Cortex of kidney (tissue), 1 donor: ENCODE measurements at regions not wholly inside any gene's neighbourhood (a gene's known extent, or its start where the extent isn't known, plus 50 kb on each side); places are given as distances from the start of the nearest gene placed in this dataset.
"Not testable (repeated sequence)": the region's sequence is repeated elsewhere in the genome, so short reads cannot be mapped to it uniquely, and the experiment has no call there.

Source experiments
- DNase-seq: peaks from one replicate; lab custom pipeline; 2025; lab: John Stamatoyannopoulos, UW

DNA sequence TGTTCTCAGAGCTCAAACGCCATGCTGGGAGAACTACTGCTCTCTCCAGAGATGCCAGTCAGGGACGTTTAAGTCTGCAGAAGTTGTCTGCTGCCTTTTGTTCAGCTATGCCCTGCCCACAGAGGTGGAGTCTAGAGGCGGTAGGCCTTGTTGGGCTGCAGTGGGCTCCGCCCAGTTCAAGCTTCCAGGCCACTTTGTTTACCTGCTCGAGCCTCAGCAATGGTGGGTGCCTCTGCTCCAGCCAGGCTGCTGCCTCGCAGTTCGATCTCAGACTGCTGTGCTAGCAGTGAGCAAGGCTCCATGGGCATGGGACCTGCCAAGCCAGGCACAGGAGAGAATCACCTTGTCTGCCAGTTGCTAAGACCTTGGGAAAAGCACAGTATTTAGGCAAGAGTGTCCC is 869.3 kb downstream of the TMTC2 start:
- DNase-seq = not testable (repeated sequence)

GRCh38 chr12:83541446-83541845 is 854.7 kb downstream of the TMTC2 start:
- DNase-seq = no peak

DNA sequence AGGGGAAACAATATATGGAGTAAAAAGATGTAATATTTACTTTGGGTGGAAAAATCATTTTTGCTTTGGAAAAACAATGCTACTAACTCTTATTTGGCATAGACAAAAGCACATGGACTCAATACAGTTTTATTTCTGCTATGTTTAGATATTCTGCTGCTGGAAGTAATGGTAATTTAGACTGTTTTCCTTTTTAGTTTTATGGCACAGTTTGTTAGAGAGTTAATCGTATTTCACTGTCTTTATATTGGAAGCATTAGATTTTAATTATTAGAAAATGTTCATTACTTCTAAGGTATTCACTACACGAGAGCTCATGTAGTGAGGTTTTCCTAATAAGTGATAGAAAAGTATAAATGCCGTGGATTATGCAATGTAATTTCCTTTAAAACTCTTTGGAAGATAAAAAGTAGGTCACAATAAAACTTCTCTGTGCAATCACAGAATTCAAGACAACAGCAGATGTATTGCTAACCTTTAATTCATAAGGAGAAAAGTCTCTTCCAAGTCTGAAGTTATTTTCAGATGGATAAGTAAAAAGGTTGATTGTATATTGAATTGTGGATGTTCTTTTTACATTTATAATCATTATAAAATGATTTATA is 851.8 kb downstream of the TMTC2 start:
- no peak for DNase-seq

DNA sequence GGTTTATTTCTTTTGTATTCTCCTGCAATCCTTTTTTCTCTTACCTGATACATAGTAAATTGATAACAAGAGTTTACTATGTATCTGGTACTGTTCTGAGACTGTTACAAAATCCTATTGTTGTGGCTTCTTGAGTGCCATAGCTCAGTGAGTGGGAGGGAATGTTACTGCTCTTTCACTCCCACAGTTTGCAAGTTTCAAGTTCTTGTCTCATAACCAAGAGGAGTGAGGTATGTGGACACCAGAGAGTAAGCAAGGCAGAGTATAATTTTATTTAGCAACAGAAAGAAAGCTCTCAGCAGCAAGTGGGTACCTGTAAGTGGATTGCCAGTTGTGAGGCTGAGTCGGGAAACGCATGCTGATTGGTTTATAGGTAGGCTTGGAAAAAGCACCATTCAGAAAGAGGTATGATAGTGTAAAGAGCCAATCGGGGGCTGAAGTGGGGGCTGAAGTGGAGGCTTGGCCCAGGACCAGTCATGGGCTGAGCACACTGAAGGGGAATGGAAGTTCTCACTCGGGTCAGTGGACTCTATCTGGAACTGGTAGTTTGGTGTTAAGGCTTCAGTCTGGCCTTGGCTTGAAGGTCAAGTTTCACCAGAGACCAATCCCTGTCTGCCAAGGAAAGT is 850.8 kb downstream of the TMTC2 start:
- DNase-seq = no peak

DNA sequence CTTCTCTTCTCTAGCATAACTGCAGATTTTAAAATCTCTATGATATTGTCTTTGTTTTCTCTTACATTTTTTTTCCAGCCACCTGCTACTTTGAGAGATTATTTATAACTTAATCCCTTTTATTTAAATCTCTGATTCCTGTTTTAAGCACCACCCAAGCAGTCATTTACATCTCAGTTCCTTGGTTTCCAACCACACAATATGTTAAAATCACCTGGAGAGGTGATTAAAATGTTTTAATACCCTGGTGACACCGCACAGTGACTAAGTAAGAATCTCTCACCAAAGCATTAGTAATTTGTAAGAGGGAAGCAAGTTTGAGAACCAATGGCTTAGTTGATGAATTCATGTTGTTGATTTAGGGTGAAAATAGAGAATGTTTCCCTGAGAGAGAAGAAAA is 849.8 kb downstream of the TMTC2 start:
- DNase-seq = no peak

DNA sequence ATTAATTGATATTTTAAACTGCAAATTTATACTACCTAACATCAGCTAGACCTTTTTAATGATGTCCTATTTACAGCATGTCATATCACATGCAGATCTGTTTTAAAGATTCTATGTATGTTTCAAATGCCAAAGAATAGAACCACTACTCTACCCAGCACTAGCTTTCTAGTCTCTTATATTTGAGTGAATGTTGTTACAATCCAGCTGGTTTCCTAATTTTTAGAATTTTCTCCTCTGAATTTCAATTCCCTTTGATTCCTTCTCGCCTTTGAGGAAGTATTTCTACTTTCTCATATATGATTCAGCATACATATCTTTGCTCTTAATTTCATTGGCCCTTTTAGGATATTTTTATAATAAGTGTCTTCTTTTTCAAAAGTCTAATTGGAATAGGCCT is 841.9 kb downstream of the TMTC2 start:
- no peak for DNase-seq

DNA sequence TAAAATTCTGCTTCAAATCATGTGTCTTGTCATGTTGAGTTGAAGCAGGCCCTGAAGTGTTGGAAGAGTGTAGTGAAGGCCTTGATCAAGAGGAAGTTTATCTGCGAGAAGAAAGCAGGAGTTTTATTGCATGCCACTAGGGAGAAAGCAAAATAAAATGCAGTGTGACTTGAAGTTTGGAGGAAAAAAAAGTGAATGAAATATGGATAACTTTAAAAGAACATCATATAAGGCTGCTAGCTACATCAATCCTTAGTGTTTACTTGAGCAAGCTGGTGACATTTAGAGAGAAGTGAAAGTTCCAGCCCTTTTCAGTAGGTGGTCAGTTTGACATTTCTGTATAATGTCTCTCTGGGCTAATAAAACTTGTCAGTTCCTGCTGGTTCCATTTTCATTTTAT is 841.1 kb downstream of the TMTC2 start:
- DNase-seq = no peak

DNA sequence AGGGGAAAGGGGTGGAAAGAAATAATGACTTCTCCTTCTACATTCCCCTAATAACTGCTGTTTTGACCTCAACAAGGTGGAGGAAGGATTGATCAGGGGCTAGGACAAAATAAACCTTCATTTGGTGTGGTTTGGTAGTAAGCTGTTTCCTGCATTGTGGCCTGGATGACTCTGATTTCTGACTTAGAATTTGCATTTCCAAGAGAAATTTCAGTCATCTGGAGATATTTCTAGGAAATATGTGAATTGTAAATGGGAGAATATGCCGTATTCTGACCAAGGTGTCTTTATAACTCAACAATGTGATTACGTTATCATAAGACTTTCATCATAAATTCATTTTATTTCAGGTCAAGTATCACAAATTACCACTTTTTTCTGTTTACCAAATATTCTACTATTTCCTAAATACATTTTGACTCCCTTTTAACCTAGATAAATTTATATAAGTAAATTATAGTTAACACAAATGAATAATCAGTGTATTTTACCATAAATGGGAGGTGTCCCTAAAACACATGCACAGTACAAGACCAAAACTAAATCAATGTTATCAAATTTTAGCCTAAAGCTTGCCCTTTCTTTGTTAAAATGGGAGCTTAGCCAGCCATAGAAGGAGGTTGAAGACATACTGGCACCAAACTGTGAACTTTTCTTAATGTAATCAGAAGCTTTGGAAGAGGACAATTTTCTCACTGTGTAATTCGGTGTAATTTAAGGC is 828.8 kb downstream of the TMTC2 start:
- DNase-seq = no peak

GRCh38 chr12:83514372-83514771 is 827.7 kb downstream of the TMTC2 start:
- DNase-seq = no peak

GRCh38 chr12:83506841-83507240 is 820.1 kb downstream of the TMTC2 start:
- DNase-seq = no peak

DNA sequence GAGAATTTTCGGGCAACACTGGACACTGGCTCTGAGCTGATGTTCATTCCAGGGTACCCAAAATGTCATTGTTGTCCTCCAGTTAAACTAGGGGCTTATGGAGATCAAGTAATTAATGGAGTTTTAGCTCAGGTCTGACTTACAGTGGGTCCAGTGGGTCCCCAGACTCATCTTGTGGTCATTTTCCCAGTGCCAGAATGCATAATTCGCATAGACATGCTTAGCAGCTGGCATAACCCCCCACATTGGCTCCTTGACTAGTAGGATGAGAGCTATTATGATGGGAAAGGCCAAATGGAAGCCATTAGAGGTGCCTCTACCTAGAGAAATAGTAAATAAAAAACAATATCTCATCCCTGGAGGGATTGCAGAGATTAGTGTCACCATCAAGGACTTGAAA is 818.9 kb downstream of the TMTC2 start:
- DNase-seq = no peak

DNA sequence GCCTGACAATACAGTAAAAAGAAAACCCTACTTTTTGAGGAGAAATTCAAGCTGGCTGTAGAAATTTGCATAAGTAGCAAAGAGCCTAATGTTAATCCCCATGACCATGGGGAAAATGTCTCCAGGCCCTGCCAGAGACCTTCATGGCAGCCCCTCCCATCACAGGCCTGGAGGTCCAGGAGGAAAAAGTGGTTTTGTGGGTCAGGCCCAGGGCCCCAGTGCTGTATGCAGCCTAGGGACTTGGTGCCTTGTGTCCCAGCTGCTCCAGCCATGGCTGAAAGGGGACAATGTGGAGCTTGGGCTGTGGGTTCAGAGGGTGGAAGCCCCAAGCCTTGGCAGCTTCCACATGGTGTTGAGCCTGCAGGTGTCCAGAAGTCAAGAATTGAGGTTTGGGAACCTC is 813.2 kb downstream of the TMTC2 start:
- not testable (repeated sequence) for DNase-seq

DNA sequence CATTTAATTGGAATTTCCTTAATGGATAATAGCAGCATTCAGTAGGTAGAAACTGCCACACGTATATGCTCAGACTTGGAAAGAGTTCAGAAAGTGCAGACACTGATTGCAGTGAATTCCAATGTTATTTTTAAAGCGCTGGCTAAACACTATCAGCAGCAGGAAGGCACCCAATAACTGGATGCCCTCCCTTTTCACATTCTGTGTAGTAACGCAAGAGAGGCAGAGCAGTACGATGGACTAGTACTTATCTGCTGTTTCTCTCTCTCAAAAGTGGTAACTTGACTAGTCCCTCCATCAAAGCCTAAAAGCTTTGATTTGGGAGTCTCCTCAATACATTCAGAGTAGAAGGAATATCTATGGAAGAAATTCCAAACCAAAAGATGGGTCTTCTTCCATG is 791.0 kb downstream of the TMTC2 start:
- DNase-seq = no peak

DNA sequence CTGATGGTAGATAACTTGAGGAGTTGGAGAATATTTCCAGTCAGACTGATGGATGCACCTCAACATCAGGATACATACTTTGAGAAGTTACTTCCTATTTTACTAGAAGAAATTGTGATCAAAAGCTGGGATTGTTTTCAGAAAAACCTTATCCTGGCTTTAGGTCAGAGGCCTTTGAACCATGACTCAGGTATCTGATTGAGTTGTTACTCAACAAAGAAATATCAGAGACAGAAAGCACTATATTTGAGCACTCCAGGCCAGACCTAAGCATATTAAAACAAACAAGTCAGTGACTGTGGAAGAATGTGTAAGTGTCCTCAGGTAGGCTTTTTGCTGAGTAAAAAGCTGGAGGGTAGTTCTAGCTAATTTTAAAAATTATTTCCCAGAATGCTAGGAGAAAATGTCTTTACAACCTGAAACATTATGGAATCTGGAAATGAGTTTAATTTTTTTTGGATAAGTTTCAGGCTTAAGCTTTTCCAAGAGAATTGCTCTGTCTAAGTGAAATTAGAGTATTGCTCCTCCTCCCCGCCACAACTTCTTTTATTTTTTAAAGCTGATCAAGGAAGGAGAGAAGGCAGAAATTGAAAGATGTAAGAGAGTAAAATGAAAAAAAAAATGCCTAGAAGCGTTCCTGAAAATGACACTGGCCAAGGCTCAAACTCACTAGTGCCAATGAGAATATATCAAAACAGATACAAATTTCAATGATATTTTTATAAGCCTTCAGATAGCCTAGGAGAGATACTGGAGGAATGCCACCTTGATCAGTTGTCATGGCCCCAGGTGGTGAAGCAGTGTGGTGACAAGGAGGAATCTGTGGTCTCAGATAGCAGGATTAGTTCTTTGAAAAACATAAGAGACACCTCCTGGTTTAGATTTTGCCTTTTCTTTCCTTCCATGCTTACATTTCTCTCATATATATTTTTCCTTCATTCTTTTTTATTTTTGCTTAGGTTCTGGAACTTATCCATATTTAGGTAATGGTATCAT is 790.3 kb downstream of the TMTC2 start:
- no peak for DNase-seq

DNA sequence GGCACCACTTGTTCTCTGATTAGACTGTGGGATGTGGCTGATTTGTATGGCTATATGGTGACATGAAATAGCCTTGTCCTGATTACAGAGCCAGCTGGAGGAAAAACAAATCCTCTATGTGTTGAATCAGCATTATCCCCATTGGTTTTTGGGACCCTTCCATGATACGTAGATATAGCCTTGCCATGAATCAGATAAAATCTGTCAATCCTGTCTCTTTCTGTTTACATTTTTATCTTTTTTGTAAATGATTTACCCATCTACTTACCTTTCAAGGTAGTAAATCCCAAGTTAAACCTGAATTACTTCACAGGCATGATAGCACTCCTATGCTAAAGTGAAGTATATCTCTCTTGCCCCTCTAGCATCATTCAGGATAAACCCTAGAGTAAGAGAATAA is 789.3 kb downstream of the TMTC2 start:
- no peak for DNase-seq

- no peak for DNase-seq
Observed at GRCh38 chr12:83474369-83474768, 787.7 kb downstream of the TMTC2 start.

GRCh38 chr12:83473408-83474095 is 786.8 kb downstream of the TMTC2 start:
- no peak for DNase-seq

DNA sequence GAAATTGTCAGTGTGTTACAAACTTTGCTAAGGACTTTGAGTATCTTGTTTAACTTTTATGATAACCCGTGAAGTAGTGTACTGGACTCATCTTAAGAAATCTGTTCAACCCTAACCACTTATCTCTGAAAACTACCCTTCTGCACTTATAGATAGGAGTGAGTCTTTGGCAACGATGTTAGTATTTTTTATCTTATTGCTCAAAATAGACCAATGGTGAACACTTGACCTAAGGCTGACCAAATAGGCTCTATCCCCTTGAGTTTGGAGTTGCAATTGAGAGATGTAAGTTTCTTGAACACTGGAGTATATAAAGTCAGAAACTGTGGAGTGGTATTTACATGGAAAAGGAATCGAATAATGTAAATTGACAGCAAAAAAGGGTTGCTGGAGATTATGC is 786.1 kb downstream of the TMTC2 start:
- no peak for DNase-seq

DNA sequence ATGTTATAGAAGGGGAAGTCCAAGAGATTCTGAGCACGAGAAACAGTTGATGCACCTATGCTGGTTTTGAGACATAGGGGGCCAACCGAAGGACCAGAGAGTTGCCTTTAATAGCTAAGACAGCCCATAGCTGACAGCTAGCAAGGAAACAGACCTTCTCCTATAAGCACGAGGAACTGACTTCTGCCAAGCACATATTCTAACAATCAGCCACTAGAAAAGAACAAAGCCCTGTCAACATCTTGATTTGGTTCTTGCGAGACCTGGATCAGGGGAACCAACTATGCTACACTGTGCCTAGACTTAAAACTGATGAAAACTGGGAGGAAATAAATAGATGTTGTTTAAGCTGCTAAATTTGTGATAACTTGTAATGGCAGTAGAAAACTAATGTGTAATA is 785.6 kb downstream of the TMTC2 start:
- no peak for DNase-seq

- no peak for DNase-seq
Observed at GRCh38 chr12:83471341-83471740, 784.6 kb downstream of the TMTC2 start.

DNA sequence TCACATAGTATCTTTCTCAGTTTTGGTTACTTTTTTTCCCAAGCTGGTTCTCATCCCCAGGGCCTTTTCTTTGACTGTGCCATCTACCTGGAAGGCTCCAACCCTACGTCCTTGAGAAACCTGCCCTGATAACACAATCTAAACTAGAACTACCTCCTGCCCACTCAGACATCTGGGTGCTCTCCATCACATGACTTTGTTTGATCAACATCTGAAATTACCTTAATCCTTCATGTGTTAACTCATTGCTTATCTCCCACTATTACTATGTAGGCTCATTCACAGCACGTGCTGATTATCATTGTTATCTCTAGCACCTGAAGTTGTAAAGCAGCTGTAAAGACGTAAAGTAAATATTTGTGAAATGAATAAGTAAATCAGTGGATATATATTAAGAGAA is 784.0 kb downstream of the TMTC2 start:
- DNase-seq = no peak
